KOPT-K1 (cell line): ENCODE measurements at regions not wholly inside any gene's neighbourhood (a gene's known extent, or its start where the extent isn't known, plus 50 kb on each side); places are given as distances from the start of the nearest gene placed in this dataset.

Source experiments
- H3K27ac ChIP-seq: fragments of 200-600 bp; sonication (generic); 2 replicates; pipeline ENCODE4 v1.5.1; 2016; ENCODE audit warnings: antibody characterized with exemption, mild to moderate bottlenecking, low read depth, low read length; ENCODE audit not compliant: poor library complexity, severe bottlenecking
- H3K36me3 ChIP-seq: fragments of 200-600 bp; sonication (generic); 2 replicates; pipeline ENCODE4 v1.5.1; 2017; ENCODE audit warnings: antibody characterized with exemption, mild to moderate bottlenecking, low read length, moderate library complexity; ENCODE audit not compliant: insufficient read depth
- H3K9me3 ChIP-seq: fragments of 200-600 bp; sonication (generic); 2 replicates; pipeline ENCODE4 v1.5.1; 2017; ENCODE audit warnings: antibody characterized with exemption, low read length, mild to moderate bottlenecking; ENCODE audit not compliant: insufficient read depth, poor library complexity, severe bottlenecking

GRCh38 chr16:14366974-14367707 lies 262.9 kb downstream of the PARN start:
- Histone ChIP-seq H3K36me3 (no peaks in the 10 kb centered on the region), H3K27ac (no peak overlapping the region), H3K9me3 (no peaks in the 10 kb centered on the region)

DNA sequence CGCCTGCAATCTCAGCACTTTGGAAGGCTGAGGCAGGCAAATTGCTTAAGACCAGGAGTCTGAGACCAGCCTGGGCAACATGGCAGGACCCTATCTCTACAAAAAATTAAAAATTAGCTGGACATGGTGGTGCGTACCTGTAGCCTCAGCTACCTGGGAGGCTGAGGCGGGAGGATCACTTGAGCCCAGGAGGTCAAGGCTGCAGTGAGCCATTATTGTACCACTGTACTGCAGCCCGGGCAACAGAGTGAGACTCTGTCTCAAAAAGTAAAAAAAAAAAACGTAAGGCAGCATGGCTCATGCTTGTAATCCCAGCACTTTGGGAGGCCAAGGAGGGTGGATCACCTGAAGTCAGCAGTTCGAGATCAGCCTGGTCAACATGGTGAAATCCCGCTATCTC lies 263.6 kb downstream of the PARN start:
- Histone ChIP-seq H3K36me3 (no peaks in the 10 kb centered on the region), H3K9me3 (no peaks in the 10 kb centered on the region), H3K27ac (no peak overlapping the region)

DNA sequence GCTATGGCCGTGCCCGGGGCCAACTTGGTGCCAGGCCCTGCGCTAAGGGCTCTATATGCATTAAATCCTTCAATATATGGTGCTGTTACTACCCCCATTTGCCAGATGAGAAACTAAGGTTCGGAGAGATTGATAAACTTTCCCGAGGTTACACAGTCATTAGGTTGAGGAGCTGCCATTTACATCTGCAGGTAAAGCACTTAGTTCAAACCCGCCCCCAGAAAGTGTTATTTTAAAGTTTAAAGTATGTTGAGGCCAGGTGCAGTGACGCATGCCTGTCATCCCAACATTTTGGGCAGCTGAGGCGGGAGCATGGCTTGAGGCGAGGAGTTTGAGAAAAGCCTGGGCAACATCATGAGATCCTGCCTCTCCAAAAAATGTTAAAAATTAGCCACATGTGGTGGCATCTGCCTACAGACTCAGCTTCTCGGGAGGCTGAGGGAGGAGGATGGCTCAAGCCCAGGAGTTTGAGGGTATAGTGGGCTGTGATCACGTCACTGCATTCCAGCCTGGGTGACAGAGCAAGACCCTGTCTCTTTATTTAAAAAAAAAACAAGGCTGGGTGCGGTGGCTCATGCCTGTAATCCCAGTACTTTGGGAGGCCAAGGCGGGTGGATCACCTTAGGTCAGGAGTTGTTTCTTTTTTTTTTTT lies 264.7 kb downstream of the PARN start:
- Histone ChIP-seq H3K9me3 (no peaks in the 10 kb centered on the region), H3K36me3 (no peaks in the 10 kb centered on the region), H3K27ac (no peak overlapping the region)

GRCh38 chr16:14364386-14365199 lies 265.5 kb downstream of the PARN start:
- Histone ChIP-seq H3K9me3 (no peaks in the 10 kb centered on the region), H3K36me3 (no peaks in the 10 kb centered on the region), H3K27ac (no peak overlapping the region)

DNA sequence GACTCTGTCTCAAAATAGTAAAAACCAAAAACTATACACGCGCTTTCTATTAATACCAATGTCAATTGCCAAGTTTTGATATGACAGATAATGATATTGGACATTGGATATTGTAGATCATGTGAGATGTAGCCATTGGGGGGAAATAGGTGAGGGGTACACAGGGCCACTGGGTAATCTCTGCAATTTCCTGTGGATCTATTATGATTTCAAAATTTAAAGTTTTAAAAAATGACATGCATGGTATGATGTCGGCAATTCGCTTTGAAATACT lies 266.0 kb downstream of the PARN start:
- H3K9me3 ChIP-seq = no peaks in the 10 kb centered on the region
- no peaks in the 10 kb centered on the region for H3K36me3 ChIP-seq
- H3K27ac ChIP-seq = no peak overlapping the region

DNA sequence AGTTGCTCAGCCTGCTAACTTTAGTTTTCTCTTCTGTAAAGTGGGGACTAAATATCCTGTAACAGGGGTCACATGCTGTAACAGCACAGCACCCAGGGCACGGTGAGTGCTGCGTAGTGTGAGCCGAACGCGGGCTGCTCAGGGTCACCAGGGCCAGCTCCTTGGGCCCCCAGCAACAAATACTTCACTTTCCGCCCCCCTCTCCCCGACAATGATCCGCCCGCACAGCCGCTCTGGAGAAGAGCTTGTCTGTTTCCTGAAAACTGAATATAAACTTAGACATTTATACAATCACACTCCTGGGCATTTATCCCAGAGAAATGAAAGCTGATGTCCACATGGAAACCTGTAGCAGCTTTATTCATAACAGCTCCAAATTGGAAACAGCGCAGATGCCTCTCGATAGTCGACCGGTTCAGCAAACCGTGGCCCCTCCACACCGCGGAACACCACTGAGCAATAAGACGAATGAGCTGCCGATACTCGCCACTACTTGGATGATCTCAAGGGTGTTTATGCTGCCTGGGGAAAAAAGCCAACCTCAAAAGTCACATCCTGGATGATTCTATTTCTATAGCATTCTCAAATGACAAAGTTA lies 267.2 kb downstream of the PARN start:
- Histone ChIP-seq H3K27ac (no peak overlapping the region), H3K36me3 (no peaks in the 10 kb centered on the region), H3K9me3 (no peaks in the 10 kb centered on the region)

DNA sequence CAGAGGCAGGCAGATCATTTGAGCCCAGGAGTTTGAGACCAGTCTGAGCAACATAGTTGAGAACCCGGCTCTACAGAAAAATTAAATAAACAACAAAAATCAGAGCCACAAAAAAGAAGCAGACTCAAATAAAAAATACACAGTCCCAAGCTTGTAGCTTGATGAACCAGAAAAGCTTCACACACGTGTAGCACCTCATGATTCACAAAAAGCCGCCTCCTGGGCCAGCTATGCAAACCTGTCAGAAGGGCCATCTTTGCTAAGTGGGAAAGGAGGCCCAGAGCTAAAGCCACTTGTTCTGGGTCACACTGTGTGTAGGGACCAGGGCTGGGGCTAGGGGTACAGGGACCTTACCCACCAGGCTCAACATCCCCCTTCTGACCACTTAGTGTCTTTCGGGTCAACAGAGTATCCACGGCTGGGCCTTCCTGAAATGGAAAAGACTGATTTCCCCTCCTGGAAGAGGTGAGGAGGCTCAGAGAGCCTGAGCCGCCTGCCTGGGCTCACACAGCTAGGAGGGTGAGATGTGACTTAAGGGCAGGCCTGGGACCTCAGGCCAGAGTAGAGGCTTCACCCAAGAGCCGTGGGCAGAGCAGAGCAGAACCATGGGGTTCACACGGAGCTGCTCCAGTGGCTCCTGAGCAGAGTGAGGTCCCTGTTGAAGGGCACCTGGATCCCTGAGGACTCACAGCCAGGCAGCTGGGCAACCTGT lies 269.6 kb downstream of the PARN start:
- H3K9me3 ChIP-seq = no peaks in the 10 kb centered on the region
- no peaks in the 10 kb centered on the region for H3K36me3 ChIP-seq
- no peak overlapping the region for H3K27ac ChIP-seq

GRCh38 chr16:14358697-14359305 lies 271.3 kb downstream of the PARN start:
- Histone ChIP-seq H3K27ac (no peak overlapping the region), H3K9me3 (no peaks in the 10 kb centered on the region), H3K36me3 (no peaks in the 10 kb centered on the region)

DNA sequence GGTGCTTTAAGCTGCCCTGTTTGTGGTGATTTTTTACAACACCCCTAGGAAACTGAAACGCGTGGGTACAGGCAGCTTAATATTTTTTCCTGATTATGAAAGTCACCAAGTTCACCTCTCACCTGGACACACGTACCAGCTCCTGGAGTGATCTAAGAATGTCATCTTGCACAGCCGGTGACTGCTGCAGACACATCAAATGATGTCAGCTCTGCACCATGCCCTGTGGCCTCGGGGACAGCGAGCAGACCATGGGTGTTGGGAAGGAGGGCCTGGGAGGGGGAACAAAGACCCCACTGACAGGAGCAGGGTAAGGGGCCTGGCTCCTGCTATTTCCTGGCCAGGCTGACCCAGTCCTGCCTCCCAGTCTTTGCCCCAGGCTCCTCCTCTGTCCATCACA lies 272.7 kb downstream of the PARN start:
- no peaks in the 10 kb centered on the region for H3K36me3 ChIP-seq
- no peak overlapping the region for H3K27ac ChIP-seq
- no peaks in the 10 kb centered on the region for H3K9me3 ChIP-seq

GRCh38 chr16:14356064-14356463 lies 274.0 kb downstream of the PARN start:
- Histone ChIP-seq H3K27ac (no peak overlapping the region), H3K9me3 (no peaks in the 10 kb centered on the region), H3K36me3 (no peaks in the 10 kb centered on the region)

- Histone ChIP-seq H3K9me3 (no peaks in the 10 kb centered on the region), H3K36me3 (no peaks in the 10 kb centered on the region), H3K27ac (no peak overlapping the region)
Measured at GRCh38 chr16:14354561-14355351, 275.3 kb downstream of the PARN start.

DNA sequence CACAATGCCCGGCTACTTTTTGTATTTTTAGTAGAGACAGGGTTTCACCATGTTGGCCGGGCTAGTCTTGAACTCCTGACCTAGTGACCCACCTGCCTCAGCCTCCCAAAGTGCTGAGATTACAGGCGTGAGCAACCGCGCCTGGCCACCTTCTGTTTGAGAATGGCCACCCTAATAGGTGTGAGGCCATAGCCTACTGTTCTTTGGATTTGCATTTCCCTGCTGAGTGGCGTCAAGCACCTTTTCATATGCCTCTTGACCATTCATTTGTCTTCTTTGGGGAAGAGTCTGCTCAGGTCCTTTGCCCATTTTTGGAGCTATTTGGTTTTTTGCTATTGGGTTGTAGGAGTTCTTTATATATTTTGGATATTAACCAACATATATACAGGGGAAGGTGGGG lies 276.7 kb downstream of the PARN start:
- Histone ChIP-seq H3K27ac (no peak overlapping the region), H3K9me3 (no peaks in the 10 kb centered on the region), H3K36me3 (no peaks in the 10 kb centered on the region)

- Histone ChIP-seq H3K27ac (no peak overlapping the region), H3K9me3 (no peaks in the 10 kb centered on the region), H3K36me3 (no peaks in the 10 kb centered on the region)
Measured at GRCh38 chr16:14351647-14352046, 278.4 kb downstream of the PARN start.

GRCh38 chr16:14350626-14351025 lies 279.4 kb downstream of the PARN start:
- Histone ChIP-seq H3K27ac (no peak overlapping the region), H3K36me3 (no peaks in the 10 kb centered on the region), H3K9me3 (no peaks in the 10 kb centered on the region)
